ENCODE measurements at regions not wholly inside any gene's neighbourhood (a gene's known extent, or its start where the extent isn't known, plus 50 kb on each side); places are given as distances from the start of the nearest gene placed in this dataset.

DNA sequence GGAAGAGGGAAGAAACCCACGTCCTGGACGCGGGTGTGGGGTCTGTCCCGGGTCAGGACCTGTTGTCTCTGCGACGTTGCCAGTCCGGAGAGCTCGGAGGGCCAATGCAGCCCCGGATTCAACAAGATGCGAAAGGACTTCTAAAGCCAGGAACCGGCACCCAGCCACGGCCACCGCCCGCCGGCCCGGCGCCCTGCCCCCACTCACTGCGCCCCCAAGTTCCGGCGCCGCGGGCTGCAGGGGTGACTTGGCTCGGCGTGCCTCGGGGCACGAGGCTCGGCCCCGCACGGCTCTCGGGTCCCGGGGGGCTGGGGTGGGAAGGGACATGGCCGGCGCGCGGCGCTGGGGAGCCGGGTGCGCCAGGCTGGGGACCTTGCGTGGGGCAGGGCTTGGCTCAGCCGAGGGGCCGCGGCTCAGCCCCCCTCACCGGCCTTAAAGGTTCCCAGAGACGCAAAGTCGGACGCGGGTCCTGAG, 51.8 kb upstream of the H6PD start:
- TF ChIP-seq, protein P1, sequence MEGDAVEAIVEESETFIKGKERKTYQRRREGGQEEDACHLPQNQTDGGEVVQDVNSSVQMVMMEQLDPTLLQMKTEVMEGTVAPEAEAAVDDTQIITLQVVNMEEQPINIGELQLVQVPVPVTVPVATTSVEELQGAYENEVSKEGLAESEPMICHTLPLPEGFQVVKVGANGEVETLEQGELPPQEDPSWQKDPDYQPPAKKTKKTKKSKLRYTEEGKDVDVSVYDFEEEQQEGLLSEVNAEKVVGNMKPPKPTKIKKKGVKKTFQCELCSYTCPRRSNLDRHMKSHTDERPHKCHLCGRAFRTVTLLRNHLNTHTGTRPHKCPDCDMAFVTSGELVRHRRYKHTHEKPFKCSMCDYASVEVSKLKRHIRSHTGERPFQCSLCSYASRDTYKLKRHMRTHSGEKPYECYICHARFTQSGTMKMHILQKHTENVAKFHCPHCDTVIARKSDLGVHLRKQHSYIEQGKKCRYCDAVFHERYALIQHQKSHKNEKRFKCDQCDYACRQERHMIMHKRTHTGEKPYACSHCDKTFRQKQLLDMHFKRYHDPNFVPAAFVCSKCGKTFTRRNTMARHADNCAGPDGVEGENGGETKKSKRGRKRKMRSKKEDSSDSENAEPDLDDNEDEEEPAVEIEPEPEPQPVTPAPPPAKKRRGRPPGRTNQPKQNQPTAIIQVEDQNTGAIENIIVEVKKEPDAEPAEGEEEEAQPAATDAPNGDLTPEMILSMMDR (IDR thresholded peaks at IDR 0.05; ENCODE audit: low read depth, low read length) = no peak
- TF ChIP-seq EZH2phosphoT487 (IDR thresholded peaks at IDR 0.05; ENCODE audit: low read depth) = no peak

Data from OCI-LY3 (cell line).